Suprapubic skin (tissue), 4 donors: ENCODE measurements at regions not wholly inside any gene's neighbourhood (a gene's known extent, or its start where the extent isn't known, plus 50 kb on each side); places are given as distances from the start of the nearest gene placed in this dataset.

ENCODE experiments used
- EP300 ChIP-seq: sonication (generic); formaldehyde crosslinking; IDR thresholded peaks from one replicate; pipeline ENCODE4 v1.6.1; 2017; ENCODE audit warnings: antibody characterized with exemption
- POLR2AphosphoS5 ChIP-seq, 3 donors: sonication (generic); formaldehyde crosslinking; IDR thresholded peaks; one replicate each; pipeline ENCODE4 v1.6.1; 2017; ENCODE audit warnings: antibody characterized with exemption in 3 of 3
- TF ChIP-seq, protein P1 (sequence below), 2 donors: fragments of 200-600 bp in 1 of 2; fragments of 450-650 bp in 1 of 2; sonication (generic) in 1 of 2; IDR thresholded peaks; one replicate each; pipeline ENCODE4 v1.5.1; 2016 to 2019; ENCODE audit warnings: antibody characterized with exemption in 2 of 2, mild to moderate bottlenecking in 1 of 2, moderate library complexity in 1 of 2

DNA sequence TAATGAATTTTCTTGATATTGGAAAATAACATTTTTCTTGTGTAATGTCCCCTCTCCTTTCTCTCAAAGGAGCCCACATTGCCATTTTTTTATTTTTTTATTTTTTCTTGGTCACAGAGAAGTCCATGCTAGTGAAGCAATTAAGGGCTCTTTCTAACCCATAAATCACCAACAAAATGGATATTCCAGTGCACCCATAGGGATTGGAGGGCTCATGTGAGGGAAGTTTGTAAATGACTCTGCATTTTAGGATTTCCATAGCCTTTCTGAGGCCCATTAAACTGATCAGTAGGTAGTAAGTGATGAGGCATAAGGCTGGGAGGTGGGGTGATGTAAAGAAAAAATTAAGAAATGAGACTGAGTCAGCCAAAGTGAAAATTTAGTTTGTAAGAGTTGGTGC, 55.9 kb upstream of the JAK1 start:
- TF ChIP-seq, protein P1, sequence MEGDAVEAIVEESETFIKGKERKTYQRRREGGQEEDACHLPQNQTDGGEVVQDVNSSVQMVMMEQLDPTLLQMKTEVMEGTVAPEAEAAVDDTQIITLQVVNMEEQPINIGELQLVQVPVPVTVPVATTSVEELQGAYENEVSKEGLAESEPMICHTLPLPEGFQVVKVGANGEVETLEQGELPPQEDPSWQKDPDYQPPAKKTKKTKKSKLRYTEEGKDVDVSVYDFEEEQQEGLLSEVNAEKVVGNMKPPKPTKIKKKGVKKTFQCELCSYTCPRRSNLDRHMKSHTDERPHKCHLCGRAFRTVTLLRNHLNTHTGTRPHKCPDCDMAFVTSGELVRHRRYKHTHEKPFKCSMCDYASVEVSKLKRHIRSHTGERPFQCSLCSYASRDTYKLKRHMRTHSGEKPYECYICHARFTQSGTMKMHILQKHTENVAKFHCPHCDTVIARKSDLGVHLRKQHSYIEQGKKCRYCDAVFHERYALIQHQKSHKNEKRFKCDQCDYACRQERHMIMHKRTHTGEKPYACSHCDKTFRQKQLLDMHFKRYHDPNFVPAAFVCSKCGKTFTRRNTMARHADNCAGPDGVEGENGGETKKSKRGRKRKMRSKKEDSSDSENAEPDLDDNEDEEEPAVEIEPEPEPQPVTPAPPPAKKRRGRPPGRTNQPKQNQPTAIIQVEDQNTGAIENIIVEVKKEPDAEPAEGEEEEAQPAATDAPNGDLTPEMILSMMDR (IDR thresholded peaks at IDR 0.05) = no peak
- TF ChIP-seq EP300 (no peak), POLR2AphosphoS5 (IDR thresholded peaks at IDR 0.05) (no peak)
